T-helper 1 cell treated with Interleukin-12 subunit alpha and Interleukin-12 subunit beta and Interleukin-4 antibody, amounts not matched to agents 30 ng/mL and 1 ng/mL, for 36 hours (primary cell): ENCODE measurements at regions not wholly inside any gene's neighbourhood (a gene's known extent, or its start where the extent isn't known, plus 50 kb on each side); places are given as distances from the start of the nearest gene placed in this dataset.

ENCODE experiments used
- intact Hi-C: fragments of 100-400 bp; cut with micrococcal nuclease; formaldehyde crosslinking; loops from one replicate; pipeline ENCODE4 v1.15.1; 2024

DNA sequence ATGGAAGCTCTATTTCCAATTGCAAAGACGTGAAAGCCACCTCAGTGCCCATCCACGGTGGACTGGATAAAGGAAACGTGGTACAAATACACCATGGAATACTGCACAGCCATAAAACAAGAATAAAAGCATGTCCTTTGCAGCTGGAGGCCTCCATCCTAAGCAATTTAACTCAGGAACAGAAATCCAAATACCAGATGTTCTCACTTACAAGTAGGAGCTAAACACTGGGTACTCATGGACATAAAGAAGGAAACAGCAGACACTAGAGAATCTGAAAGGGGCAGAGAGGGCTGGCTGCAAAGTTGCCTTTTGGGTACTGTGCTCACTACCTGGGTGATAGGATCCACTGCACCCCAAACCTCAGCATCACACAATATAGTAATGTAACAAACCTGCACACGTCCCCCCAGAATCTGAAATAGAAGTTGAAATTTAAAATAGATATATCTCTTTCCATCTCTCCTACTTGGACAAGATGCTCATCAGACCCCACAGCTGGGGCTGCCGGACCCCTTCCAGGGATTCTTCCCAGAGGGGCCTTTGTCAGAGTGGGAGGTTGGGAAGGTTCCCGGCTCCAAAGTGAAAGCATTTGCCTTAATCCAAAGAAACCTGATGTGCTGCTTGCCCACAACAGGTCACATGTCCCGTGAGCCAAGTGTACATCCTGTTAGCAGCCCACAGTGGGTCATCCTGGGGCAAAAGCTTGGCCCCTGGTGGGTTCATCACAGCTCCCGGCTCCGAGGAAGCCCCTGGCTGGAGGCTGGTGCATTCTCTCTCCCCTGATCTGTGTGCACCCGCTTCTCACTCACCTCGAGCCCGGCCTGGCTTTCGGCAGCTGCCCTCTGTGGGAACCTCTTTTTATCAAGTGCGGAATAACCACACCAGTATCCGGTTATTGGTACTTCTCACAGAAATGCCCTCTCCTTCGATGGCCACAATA, 172.3 kb upstream of the PPP2R2D start:
- intact Hi-C loops: no loop called here

DNA sequence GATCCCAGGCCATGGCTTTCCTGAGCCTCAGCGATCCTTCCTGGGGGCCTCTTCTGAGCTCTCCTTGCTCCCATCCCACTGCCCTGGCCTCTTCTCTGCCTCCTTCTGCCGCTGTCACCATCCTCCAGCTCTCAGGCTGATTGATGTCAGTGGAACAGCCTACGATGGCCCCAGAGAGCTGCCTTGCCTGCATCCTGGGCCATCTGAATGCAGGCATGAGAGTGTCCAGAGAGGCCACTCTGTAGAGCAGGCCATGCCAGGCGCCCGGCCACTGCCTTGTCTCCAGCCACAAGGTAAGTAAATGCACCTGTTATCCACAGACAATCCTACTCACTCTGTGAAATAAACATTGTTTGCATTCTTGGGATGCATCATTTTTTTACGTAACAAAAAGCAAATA, 171.4 kb upstream of the PPP2R2D start:
- intact Hi-C loops: no loop called here

DNA sequence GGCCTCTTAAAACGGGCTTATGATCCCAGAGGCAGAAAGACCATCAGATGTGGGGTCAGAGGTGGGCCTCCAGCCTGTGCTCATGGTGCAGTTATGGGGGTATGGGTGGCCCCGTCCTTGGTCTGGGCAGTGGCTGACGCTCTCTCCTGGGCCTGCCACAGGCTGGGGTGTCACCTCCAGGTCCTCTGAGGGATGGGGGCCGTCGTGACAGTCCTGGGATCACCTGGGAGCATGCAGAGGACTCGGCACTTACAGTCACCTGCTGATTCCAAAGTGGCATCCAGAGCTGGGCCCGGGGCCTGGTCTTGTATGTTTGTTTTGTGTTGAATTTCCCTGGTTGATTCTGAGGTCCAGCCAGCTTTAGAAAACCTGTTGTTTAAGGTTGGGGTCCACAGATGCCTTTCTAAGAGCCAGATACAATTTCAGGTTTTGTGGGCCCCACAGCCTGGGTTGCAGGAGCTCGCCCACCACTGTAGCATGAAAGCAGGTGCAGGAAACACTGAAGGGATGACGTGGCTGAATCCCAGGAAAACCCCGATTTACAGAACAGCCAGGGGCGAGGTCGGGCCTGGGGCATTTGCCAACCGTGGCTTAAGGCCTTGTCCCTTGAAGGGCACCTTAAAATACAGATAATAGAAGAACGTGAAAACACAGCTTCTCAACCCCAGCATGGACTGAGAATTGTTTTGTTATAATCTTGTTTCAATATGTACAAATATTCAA, 170.7 kb upstream of the PPP2R2D start:
- intact Hi-C loops: no loop called here

DNA sequence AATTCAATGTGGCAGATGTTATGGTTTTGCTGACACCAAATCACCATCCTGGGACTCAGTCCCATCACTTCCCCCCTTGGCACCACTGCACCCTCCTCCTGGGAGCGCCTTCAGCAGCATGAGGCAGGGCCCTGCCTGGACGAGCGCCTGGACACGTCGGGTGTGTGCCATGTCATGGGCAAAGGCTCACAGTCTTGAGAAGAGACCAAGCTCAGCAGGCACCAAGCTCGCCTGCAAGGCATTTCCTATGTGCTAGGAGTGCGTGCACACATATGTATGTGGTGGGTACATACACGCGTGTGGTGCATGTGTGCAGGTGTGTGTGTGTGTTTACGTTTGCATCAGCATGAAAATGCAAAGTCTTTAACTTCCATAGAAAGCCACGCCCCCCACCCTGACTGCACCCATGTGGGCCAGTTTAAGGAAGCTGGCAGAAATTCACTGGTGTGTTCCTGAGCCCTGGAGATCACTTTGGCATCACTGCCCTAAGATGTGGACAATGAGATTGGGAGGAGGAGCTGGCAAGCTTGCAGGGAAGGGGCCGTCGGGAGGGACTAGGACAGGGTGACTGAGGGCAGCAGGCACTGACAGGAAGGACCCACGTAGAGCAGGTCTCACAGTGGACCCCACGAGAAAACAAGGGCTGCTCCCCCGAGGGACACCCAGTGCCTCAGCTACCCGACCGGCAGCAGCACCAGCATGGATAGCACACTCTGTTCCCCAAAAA, 169.9 kb upstream of the PPP2R2D start:
- intact Hi-C loops: no loop called here

DNA sequence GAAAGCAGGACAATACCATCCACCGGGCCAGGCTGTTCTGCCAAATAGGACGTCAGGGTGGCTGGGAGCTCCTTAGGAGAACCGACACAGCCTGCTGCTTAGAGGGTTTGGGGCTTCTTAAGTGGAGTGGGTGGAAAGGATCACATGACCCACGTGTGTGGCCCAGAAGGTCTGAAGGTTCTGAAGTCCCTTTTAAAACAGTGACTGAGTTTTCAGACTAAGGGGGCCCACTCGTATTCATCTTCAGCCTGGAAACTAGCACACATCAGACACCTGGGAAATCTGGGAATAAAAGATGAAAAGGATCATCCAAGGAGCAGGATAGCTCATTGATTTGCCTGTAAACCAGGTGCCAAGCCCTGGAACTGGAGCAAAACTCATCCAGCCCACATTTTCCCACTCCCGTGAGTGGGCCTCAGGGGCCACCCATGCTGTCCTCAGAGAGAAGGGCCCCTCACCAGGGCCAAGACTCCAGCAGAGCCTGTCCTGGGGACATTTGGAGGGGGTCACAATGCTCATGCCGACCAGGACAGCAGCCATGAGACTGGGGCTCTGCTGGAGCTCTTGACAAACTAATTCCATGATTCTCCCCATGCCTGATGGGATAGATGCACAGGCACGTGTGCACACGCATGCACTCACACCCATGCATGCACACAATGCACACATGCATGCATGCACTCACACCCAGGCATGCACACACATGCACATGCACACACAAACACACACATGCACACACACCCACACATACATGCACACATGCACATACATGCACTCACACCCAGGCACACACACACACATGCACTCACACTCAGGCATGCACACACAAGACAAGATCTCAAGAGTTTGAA, 168.8 kb upstream of the PPP2R2D start:
- intact Hi-C loops: no loop called here

DNA sequence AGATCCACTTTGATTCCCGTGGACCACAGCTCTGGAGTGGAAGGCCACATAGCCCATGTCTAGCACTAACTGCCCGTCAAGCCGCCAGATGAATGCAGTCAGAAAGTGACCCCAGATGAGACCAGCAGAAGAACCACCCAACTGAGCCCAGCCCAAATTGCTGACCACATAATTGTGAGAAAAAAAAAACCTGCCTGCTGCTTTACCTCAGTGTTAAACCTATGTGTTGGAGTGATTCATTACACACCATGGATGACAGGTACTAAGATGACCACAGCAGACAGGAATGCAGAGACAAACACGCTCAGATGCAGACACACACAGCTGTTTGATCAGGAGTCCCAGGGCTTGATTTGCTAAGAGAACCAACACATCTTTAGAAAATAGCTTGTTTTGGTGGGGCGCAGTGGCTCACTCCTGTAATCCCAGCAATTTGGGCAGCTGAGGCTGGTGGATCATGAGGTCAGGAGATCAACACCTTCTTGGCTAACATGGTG, 168.1 kb upstream of the PPP2R2D start:
- intact Hi-C loops: no loop called here

DNA sequence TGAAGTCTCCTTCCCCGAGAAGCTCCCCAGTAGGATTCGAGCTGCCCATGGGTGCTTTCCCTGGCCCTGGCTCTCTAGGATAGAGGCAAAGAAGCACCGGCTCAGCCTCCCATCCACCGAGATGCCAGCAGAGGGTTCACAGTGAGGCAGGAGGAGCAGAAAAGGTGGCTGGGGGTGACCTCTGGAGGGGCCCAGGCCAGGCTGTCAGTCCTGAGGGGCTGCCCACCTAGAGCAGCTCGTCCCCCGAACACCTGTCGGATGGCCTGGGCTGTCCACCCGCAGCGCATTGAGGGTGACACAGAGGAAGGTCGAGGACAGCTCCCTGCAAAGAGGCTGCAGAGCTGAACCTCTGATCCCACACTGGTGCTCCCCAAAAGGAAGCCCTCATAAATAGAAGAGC, 167.2 kb upstream of the PPP2R2D start:
- intact Hi-C loops: no loop called here

DNA sequence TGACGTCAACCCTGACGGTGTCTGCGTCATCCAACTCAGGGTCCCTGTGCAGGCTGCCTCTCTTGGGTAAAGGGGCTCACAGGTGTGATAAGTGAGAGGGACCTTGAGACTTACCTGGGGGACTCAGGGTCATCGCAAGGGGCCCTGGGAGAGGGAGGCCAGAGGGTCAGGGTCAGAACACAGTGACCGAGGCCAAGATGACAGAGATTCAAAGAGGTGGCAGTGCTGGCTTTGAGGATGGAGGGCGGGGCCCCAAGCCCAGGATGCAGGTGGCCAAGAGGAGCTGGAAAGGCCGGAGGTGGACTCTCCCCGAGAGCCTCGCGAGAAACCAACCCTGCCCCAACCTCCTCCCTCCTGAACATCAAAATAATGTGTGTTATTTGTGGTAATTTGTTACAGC, 165.2 kb upstream of the PPP2R2D start:
- intact Hi-C loops: no loop called here

DNA sequence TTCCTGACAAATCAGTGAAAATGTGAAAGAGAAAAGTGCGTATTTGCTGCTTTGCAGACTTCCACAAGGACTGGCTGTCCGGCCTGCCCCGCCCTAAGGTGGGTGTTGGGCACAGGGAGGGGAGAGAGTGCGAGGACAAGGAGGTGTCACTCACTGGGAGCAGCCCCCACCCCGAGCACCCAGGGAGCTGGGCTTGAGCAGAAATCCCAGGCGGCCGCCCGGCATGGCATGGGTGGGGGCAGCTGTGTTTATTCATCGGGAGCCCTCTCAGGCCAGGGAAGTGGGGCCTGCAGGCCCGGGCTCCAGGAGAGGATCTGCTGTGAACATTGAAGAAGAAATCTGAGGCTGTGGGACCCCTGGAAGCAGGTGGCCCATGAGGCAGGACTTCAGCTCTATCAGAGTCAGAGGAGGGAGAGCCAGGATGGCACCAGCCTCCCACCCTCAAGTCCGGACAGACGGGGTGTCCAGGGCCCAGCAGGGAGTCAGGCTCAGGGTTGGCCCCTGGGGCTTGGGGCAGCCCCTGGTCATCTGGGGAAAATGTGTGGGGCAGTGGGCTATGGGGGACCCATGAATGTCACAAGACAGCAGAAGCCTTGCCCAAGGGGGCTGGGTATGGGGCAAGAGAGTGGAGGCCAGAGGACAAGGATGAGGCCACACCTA, 164.4 kb upstream of the PPP2R2D start:
- intact Hi-C loops: no loop called here

DNA sequence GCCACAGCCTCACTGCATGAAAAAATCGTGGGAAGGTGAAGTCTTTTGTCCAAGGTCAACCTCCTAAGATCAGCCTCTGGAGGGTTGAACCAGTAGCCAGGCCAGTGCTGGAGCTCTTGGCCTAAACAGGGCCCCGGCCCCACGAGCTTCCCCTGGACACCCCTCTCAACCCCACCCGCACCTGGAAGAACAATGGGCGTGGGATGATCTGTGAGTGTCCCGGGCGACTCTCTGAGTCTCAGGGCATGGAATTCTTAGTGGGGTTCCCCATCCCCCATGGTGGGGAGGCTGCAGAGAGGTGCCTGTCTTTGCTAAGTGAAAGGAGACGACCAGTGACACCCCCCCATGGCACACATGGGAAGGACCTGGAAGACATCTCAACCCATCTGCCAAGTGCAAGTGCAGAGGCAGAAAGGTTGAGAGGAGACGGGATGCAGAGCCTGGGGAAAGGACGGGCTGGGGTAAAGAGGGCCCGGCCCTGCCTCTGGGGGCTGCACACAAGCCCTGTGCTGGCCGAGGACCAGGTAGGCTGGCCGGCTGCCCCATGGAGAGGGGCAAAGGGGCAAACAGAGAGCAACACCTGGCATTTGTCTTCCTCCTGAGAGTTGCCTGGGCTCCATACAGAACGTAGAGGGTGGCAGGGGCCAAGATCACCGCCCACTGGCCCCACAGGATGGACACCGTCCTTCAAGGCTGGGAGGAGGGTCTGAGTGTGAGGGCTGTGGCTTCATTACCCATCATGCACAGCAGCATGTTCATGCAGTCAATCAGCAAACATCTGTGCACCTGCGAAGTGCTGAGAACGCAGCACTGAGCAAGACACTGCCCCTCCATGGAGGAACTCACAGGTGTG, 163.0 kb upstream of the PPP2R2D start:
- intact Hi-C loops: no loop called here

DNA sequence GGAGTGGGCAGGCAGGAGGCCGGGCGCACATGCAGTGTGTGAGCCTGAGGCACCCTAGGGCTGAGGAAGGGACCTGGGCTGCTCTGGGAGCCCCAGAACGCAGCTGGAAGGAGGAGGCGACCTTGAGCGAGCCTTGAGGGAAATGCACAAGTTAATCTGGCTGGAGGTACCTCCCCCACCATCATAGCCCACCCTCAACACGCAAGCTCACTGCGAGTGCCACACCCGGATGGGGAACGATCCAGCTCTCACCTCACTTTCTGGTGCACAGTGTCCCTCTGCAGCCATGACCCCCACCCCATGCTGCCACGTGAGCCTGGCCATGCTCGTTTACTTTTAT, 162.4 kb upstream of the PPP2R2D start:
- intact Hi-C loops: no loop called here

DNA sequence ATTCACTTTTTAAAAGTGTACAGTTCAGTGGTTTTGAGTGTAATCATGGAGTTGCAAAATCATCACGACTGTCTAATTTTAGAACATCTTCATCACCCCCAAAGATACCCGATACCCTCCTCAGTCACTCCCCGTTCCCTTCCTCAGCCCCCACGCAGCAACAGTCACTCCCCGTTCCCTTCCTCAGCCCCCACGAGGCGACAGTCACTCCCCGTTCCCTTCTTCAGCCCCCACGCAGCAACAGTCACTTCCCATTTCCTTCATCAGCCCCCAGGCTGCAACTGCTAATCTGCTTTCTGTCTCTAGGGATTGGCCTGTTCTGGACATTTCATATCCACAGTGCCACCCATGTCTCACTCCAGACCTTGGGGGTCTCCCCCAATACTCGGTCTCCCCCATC, 161.6 kb upstream of the PPP2R2D start:
- intact Hi-C loops: no loop called here

DNA sequence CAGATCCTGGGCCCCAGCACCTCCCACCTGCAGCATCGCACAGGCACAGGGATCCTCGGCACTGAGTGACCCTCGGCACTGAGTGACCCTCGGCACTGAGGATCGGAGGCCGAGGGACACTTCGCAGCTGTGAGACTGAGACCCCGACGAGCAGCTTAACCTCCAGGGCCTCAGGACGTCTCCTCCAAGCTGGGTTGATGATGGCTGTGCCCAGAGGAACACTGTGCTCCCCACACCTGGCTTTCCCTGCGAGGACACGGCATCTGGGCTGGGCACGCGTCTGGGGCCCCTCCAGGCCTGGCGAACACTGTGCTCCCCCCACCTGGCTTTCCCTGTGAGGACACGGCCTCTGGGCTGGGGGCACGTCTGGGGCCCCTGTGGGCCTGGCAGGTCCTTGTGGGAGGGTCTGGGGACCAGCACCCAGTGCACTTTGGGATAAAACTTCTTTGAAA, 158.3 kb upstream of the PPP2R2D start:
- intact Hi-C loops: no loop called here

DNA sequence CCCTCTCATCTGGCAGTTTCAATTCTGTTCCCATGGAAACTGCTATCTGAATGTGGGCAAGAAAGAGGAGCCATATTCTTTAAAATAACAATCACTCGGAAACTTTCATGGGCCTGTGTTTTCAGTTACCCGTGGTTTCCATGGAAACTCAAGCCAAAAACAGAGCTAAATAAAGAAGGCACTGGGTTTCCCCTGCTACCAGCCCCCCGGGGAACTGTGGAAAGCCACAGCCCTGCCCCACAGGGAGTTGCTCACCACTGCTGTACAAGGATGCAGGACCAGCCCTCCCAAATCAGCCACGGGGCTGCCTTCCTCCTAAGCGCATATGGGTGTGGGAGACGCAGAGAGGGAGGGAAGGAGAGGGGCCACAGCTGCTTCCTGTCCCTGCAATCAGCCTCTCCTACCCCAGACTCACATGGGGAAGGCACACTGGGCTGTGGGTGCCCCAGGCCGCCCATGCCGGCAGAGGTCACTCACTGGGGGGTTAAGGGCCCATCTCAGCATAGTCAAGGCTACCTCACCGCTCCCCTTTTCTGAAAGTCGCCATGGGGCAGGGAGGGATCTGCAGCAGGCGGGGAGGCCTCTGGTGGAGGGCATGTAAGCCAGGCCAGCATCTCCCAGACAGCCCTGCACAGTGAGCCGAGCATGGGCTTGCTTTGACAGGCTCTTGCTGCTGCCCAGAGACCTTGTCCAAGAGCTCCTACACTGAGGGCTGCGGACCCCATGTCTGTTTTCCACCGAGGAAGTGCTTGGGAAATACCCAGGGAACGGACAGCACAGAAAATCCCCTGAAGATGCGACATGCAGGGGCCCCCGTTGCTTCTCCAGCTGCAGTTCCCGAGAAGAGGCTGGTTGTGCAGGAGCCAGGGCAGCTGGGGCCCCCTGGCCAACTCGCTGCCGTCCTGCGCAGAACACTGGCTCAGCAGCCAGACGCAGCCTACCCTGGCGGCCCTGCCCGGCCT, 157.3 kb upstream of the PPP2R2D start:
- intact Hi-C loops: no loop called here

DNA sequence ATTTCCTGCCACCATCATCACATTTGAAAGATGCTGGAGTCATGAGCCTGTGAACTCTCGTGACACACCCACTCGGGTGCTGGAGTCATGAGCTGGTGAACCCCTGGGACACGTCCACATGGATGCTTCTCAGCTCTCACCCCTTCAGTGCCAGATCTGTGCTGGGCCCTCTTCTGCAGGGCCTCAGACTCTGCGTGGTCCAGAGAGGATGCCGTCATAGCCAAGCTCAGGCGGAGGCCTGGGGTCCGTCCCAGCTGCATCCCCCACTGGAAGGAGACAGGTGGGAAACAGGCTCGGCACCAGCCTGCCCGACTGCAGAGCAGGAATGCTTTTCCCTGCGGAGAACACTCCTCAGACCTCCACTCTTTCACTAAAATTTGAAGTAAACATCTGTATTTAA, 156.5 kb upstream of the PPP2R2D start:
- intact Hi-C loops: no loop called here

DNA sequence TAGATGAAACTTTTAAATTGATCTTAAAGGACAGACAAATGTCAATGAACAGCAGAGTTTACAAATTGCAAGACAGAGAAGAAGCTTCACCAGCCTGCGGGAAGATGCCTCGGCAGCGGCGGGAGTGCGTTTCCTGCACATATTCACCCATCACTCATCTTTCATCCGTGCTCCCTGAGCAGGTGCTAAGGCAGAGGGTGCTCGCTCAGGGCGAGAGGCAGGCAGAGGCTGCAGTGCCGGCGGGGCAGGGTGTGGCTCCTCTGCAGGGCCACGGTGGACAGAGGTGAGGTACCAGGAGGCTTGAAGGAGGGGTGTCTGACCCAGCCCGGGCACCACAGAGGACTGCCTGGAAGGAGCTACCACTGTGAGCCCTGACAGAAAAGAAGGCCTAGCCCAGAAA, 155.2 kb upstream of the PPP2R2D start:
- intact Hi-C loops: no loop called here

DNA sequence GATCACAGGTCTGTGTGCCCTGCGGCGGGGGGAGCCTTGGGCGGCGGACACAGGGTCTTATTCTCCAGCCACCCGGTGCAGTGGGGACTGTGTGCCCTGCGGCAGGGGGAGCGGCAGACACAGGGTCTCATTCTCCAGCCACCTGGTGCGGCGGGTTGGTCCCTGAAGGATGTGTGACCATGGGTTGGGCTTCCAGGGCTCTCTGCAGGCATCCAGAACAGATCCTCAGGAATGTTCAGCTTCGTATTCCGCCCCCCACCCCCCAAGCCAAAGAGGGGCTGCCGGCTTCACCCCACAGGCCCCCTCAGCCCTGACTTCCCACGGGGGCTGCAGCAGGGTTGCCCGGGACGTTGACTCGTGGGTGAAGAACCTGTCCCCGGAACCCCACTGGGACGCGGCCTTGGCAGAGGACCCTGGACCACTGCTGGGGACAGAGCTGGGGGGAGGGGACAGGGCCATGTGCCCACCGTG, 154.5 kb upstream of the PPP2R2D start:
- intact Hi-C loops: no loop called here

DNA sequence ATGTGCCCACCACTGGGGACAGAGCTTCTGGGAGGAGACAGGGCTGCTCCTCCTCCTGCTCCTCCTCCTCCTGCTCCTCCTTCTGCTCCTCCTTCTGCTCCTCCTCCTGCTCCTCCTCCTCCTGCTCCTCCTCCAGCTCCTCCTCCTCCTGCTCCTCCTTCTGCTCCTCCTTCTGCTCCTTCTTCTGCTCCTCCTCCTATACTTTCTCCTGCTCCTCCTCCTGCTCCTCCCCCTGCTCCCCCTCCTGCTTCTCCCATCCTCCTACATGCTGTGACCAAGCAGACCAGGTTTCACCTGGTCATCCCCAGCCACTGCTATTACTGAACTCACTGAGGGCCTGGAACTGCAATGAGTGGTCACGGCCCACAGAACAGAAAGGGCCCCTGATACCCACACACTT, 154.0 kb upstream of the PPP2R2D start:
- intact Hi-C loops: no loop called here
